ENCODE measurements at regions not wholly inside any gene's neighbourhood (a gene's known extent, or its start where the extent isn't known, plus 50 kb on each side); places are given as distances from the start of the nearest gene placed in this dataset.
A peak's percentile ranks its signal among the peaks of the same experiment; 100 is the strongest.

GRCh38 chr10:91690412-91690811 lies 57.5 kb upstream of the PPP1R3C start:
- Mint-ChIP-seq H3K27me3 (ENCODE audit: low read depth) (peaks cover 5% of the 10 kb centered on the region), H3K4me3 (no peak overlapping the region), H3K27ac (no peak overlapping the region), H3K4me1 (peaks cover 5% of the 10 kb centered on the region), H3K9me3 (no peaks in the 10 kb centered on the region), H3K36me3 (ENCODE audit: low read depth) (no peaks in the 10 kb centered on the region)
- no peak for TF ChIP-seq CTCF (IDR thresholded peaks at IDR 0.05; ENCODE audit: unreplicated experiment in 3 of 3)

GRCh38 chr10:91689731-91690168 lies 56.9 kb upstream of the PPP1R3C start:
- peaks cover 5% of the 10 kb centered on the region for H3K4me1 Mint-ChIP-seq
- no peak for TF ChIP-seq CTCF (IDR thresholded peaks at IDR 0.05; ENCODE audit: unreplicated experiment in 3 of 3)
- H3K4me3 Mint-ChIP-seq: no peak overlapping the region
- H3K36me3 Mint-ChIP-seq (ENCODE audit: low read depth): no peaks in the 10 kb centered on the region
- peak overlapping the region in 1 of 3 experiments; percentile 4 for H3K27ac Mint-ChIP-seq
- no peaks in the 10 kb centered on the region for H3K9me3 Mint-ChIP-seq
- H3K27me3 Mint-ChIP-seq (ENCODE audit: low read depth): peaks cover 5% of the 10 kb centered on the region

GRCh38 chr10:91684841-91685240 lies 52.0 kb upstream of the PPP1R3C start:
- H3K36me3 Mint-ChIP-seq (ENCODE audit: low read depth): no peaks in the 10 kb centered on the region
- no peak overlapping the region for H3K4me3 Mint-ChIP-seq
- H3K4me1 Mint-ChIP-seq: peaks cover 10% of the 10 kb centered on the region
- H3K9me3 Mint-ChIP-seq: no peaks in the 10 kb centered on the region
- H3K27me3 Mint-ChIP-seq (ENCODE audit: low read depth): peaks cover 2% of the 10 kb centered on the region
- TF ChIP-seq CTCF (IDR thresholded peaks at IDR 0.05; ENCODE audit: unreplicated experiment in 3 of 3): no peak
- no peak overlapping the region for H3K27ac Mint-ChIP-seq

GRCh38 chr10:91683975-91684374 lies 51.1 kb upstream of the PPP1R3C start:
- H3K27ac Mint-ChIP-seq: peak overlapping the region in 1 of 3 experiments; percentile 55
- H3K9me3 Mint-ChIP-seq: no peaks in the 10 kb centered on the region
- H3K36me3 Mint-ChIP-seq (ENCODE audit: low read depth): no peaks in the 10 kb centered on the region
- no peaks in the 10 kb centered on the region for H3K27me3 Mint-ChIP-seq (ENCODE audit: low read depth)
- H3K4me1 Mint-ChIP-seq: peaks cover 7% of the 10 kb centered on the region
- no peak for TF ChIP-seq CTCF (IDR thresholded peaks at IDR 0.05; ENCODE audit: unreplicated experiment in 3 of 3)
- H3K4me3 Mint-ChIP-seq: no peak overlapping the region

GRCh38 chr10:91682912-91683311 lies 50.0 kb upstream of the PPP1R3C start:
- Mint-ChIP-seq H3K27me3 (ENCODE audit: low read depth) (no peaks in the 10 kb centered on the region), H3K9me3 (no peaks in the 10 kb centered on the region), H3K4me3 (no peak overlapping the region), H3K36me3 (ENCODE audit: low read depth) (no peaks in the 10 kb centered on the region), H3K27ac (no peak overlapping the region), H3K4me1 (peaks cover 7% of the 10 kb centered on the region)
- TF ChIP-seq CTCF (IDR thresholded peaks at IDR 0.05; ENCODE audit: unreplicated experiment in 3 of 3): no peak
